Heart left ventricle (tissue), 16 donors: ENCODE measurements at regions not wholly inside any gene's neighbourhood (a gene's known extent, or its start where the extent isn't known, plus 50 kb on each side); places are given as distances from the start of the nearest gene placed in this dataset.

Experiments
- ATAC-seq, 4 donors: fragments of 200-7000 bp; cut with Tn5 transposase; one replicate each; pipeline ENCODE4 v1.9.1; 2020 to 2022; ENCODE audit warnings: moderate library complexity in 4 of 4, mild to moderate bottlenecking in 3 of 4, moderate number of reproducible peaks in 1 of 4
- DNase-seq, 5 donors: peaks; one replicate each; pipeline ENCODE4 v3.0.0-alpha.2; 2020
- H3K27ac ChIP-seq, 12 donors: fragments of 200-600 bp; sonication (generic) in 4 of 12; one replicate each; pipeline versions ENCODE4 v1.5.0 to v1.8.0; 2016 to 2022; ENCODE audit warnings: mild to moderate bottlenecking in 2 of 12
- H3K27me3 ChIP-seq, 9 donors: fragments of 200-600 bp; sonication (generic) in 2 of 9; one replicate each; pipeline versions ENCODE4 v1.5.1 to v1.8.0; 2016 to 2022; ENCODE audit warnings: mild to moderate bottlenecking in 3 of 9
- H3K36me3 ChIP-seq, 9 donors: fragments of 200-600 bp; sonication (generic) in 2 of 9; one replicate each; pipeline versions ENCODE4 v1.5.0 to v1.8.0; 2018 to 2022; ENCODE audit warnings: mild to moderate bottlenecking in 2 of 9
- H3K4me1 ChIP-seq, 12 donors: fragments of 200-600 bp; sonication (generic) in 4 of 12; one replicate each; pipeline versions ENCODE4 v1.5.0 to v1.8.0; 2016 to 2022; ENCODE audit warnings: mild to moderate bottlenecking in 3 of 12
- H3K4me3 ChIP-seq, 12 donors: fragments of 200-600 bp; sonication (generic) in 4 of 12; one replicate each; pipeline versions ENCODE4 v1.5.0 to v1.8.0; 2017 to 2022; ENCODE audit warnings: mild to moderate bottlenecking in 9 of 12, moderate library complexity in 4 of 12
- H3K9me3 ChIP-seq, 12 donors: fragments of 200-600 bp; sonication (generic) in 4 of 12; one replicate each; pipeline versions ENCODE4 v1.5.0 to v1.8.0; 2016 to 2022; ENCODE audit warnings: mild to moderate bottlenecking in 1 of 12
- POLR2A ChIP-seq, 2 donors: fragments of 450-650 bp; IDR thresholded peaks; one replicate each; pipeline ENCODE4 v1.6.1; 2017; ENCODE audit warnings: antibody characterized with exemption in 2 of 2, mild to moderate bottlenecking in 2 of 2, moderate library complexity in 2 of 2
- WGBS, 4 donors: extraction: QIAGEN DNeasy Blood & Tissue Kit in 2 of 4; methylation state at CpG; one replicate each; pipeline versions ENCODE4 v1.1.5 to v1.1.7; 2013 to 2018; 5-methylcytosine and 5-hydroxymethylcytosine counted together
- intact Hi-C, 10 donors: fragments of 100-400 bp; cut with DNase I; formaldehyde crosslinking; loops; one replicate each; pipeline versions ENCODE4 v1.11.1 to v1.14.2; 2022
- TF ChIP-seq, protein P1 (sequence below), 12 donors: fragments of 200-600 bp; sonication (generic) in 4 of 12; IDR thresholded peaks; one replicate each; pipeline versions ENCODE4 v1.5.0 to v1.8.0; 2018 to 2022; ENCODE audit warnings: antibody characterized with exemption in 12 of 12, mild to moderate bottlenecking in 5 of 12
- donor health status: ischemic (EF 13 %, LVEDD 7.1; RV severe dilation, severe dysfunction).
- donor health status: healthy with polysubstance abuse.
- donor health status: DM: no; HTN: yes; CAD: no.
- donor health status: DM: no; HTN: no; CAD: no.
- donor health status: ischemic (EF 25% LVEDD 6.9; RV normal size, moderate dysfunction).
- donor health status: ischemic (EF 25% LVEDD 5.7; RV mildly dilated, moderate dysfunction).
- donor health status: healthy.
- donor health status: DM: yes; HTN: yes; CAD: no.
- donor health status: ischemic (EF 35%, LVEDD 5.7; RV mildly dilated, moderate dysfunction).
- donor health status: nonischemic (EF 11% LVEDD 7.7; RV severe dilation, severe dysfunction).
- donor health status: DM: yes; HTN: yes; CAD: no.
- donor health status: PGD.
- donor health status: ischemic (EF 29% LVEDD 5.4; RV normal size, mild dysfunction).
- donor health status: nonischemic (EF 23%, LVEDD 6.1; RV moderate dilation, normal function).

DNA sequence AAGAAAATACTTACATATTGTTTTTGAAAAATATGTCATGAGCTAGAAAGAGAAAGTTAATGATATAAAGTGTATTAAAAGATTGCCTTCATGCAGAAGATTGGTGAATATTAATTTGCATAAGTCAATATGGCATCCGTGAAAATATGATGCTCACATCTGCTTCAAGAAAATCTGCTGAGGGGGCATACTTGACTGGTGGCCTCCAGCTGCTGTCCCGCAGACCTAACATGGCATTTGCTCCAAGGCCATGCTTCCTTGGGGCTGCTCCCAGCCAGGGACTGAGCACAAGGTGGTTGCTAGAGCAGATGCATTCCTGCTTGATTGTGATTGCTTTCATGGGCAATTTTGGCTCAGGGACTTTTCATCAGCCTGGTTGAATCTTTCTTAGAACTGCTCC lies 133.8 kb downstream of the TTC6 start:
- intact Hi-C loops = no loop called here
- WGBS, 4 donors = 84 to 93% (median 85%) methylated on average over 2 of the region's 2 CpGs
- Histone ChIP-seq H3K4me3 (no peak overlapping the region), H3K36me3 (no peaks in the 10 kb centered on the region), H3K27me3 (no peaks in the 10 kb centered on the region), H3K9me3 (no peaks in the 10 kb centered on the region), H3K4me1 (no peaks in the 10 kb centered on the region), H3K27ac (no peak overlapping the region)
- ATAC-seq (no peak), DNase-seq (no peak)
- TF ChIP-seq, protein P1, sequence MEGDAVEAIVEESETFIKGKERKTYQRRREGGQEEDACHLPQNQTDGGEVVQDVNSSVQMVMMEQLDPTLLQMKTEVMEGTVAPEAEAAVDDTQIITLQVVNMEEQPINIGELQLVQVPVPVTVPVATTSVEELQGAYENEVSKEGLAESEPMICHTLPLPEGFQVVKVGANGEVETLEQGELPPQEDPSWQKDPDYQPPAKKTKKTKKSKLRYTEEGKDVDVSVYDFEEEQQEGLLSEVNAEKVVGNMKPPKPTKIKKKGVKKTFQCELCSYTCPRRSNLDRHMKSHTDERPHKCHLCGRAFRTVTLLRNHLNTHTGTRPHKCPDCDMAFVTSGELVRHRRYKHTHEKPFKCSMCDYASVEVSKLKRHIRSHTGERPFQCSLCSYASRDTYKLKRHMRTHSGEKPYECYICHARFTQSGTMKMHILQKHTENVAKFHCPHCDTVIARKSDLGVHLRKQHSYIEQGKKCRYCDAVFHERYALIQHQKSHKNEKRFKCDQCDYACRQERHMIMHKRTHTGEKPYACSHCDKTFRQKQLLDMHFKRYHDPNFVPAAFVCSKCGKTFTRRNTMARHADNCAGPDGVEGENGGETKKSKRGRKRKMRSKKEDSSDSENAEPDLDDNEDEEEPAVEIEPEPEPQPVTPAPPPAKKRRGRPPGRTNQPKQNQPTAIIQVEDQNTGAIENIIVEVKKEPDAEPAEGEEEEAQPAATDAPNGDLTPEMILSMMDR (IDR thresholded peaks at IDR 0.05) = no peak
- no peak for TF ChIP-seq POLR2A (IDR thresholded peaks at IDR 0.05)

DNA sequence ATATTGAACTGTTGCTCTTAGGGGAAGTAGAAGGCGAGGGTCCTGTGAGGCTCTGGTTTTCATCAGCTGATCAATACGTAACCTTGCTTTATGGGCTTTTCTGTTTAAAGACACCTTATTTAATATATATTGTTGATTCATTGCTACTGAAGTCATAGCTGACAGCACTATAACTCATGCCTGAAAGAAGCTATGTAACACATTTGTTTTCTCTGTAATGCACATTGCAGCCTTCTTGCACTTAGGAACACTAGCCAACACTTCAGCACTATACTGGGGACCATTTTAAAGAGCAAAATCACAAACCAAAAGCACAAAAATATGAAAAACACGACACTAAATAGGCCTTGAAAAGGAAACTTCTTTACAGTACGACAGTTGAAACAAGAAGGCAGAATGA lies 135.7 kb downstream of the TTC6 start:
- no peaks in the 10 kb centered on the region for H3K9me3 ChIP-seq
- H3K27ac ChIP-seq = no peak overlapping the region
- H3K4me1 ChIP-seq = no peaks in the 10 kb centered on the region
- ATAC-seq (no peak), DNase-seq (no peak)
- intact Hi-C loops = no loop called here
- H3K4me3 ChIP-seq = no peak overlapping the region
- TF ChIP-seq POLR2A (IDR thresholded peaks at IDR 0.05) = no peak
- TF ChIP-seq, protein P1 (IDR thresholded peaks at IDR 0.05) = no peak
- no peaks in the 10 kb centered on the region for H3K36me3 ChIP-seq
- 51 to 55% (median 52%) methylated on average over 4 of the region's 4 CpGs for WGBS, 4 donors
- no peaks in the 10 kb centered on the region for H3K27me3 ChIP-seq

DNA sequence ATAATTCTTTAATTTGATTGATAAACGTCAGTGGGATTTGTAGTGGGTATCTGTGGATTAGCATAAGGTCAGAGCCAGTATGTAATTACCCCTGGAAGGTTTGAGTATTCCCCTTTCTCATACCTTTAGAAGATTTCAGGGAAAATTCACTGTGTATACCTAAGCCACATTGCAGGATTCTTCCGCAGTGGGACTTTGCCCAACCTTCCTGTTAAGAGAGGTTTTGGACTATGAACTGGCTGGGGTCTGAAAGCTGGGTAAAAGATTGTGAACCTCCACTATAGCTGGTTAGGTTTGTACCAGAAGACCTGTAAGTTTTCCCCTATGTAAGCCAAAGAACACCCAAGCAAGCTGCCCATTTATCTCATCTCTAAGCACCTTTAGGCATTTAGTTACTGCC lies 150.2 kb downstream of the TTC6 start:
- Histone ChIP-seq H3K27me3 (no peaks in the 10 kb centered on the region), H3K9me3 (no peaks in the 10 kb centered on the region), H3K4me3 (no peak overlapping the region), H3K36me3 (no peaks in the 10 kb centered on the region), H3K27ac (no peak overlapping the region), H3K4me1 (no peaks in the 10 kb centered on the region)
- no peak for TF ChIP-seq POLR2A (IDR thresholded peaks at IDR 0.05)
- TF ChIP-seq, protein P1 (IDR thresholded peaks at IDR 0.05) = no peak
- WGBS, 4 donors = 68 to 76% (median 74%) methylated on average over 2 of the region's 2 CpGs
- DNase-seq (no peak), ATAC-seq (no peak)
- intact Hi-C loops = no loop called here

DNA sequence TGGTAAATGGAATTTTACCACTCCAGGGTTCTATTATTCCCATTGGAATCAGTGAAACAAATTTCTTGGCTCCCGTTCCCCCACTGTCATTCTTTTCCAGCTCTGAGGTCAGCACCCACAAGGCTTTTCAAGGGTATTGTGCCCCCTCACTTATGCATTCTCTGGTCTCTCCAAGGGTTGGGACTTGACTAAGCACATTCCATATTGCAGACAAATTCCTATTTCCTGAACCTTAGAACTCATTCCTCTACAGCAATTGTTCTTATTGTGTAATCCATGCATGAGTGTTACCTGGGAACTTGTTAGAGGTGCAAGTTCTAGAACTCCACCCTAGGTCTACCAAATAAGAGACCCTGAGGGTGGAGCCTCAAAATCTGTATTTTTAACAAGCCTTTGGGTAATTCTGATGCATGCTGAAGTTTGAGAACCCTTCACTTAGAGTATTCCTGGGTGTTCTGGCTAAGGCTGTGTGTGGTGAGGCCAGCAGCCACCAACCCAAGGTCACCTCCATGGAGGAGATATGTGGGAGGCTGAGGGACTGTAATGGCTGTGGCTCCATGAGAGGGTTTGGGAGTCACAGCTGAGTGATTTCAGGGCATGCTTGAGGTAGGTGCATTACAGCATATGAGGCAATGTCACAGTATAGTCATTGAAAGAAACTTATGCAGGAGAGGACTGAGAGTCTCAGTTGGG lies 150.9 kb downstream of the TTC6 start:
- no peaks in the 10 kb centered on the region for H3K4me1 ChIP-seq
- H3K4me3 ChIP-seq = no peak overlapping the region
- 77 to 88% (median 82%) methylated on average over 1 of the region's 1 CpG for WGBS, 4 donors
- intact Hi-C loops = no loop called here
- no peaks in the 10 kb centered on the region for H3K9me3 ChIP-seq
- no peak for ATAC-seq
- no peak for DNase-seq
- H3K27ac ChIP-seq = no peak overlapping the region
- TF ChIP-seq POLR2A (IDR thresholded peaks at IDR 0.05) = no peak
- TF ChIP-seq, protein P1 (IDR thresholded peaks at IDR 0.05) = no peak
- H3K36me3 ChIP-seq = no peaks in the 10 kb centered on the region
- H3K27me3 ChIP-seq = no peaks in the 10 kb centered on the region
